HG03095 (cell line): ENCODE measurements at regions not wholly inside any gene's neighbourhood (a gene's known extent, or its start where the extent isn't known, plus 50 kb on each side); places are given as distances from the start of the nearest gene placed in this dataset.

ENCODE experiments used
- ATAC-seq: cut with Tn5 transposase; IDR thresholded peaks from one replicate; pipeline ENCODE4 v1.9.1; 2021; ENCODE audit warnings: moderate library complexity; ENCODE audit not compliant: unreplicated experiment

GRCh38 chr22:19621373-19622060 lies 92.8 kb upstream of the SEPTIN5 start:
- ATAC-seq, result no peak

DNA sequence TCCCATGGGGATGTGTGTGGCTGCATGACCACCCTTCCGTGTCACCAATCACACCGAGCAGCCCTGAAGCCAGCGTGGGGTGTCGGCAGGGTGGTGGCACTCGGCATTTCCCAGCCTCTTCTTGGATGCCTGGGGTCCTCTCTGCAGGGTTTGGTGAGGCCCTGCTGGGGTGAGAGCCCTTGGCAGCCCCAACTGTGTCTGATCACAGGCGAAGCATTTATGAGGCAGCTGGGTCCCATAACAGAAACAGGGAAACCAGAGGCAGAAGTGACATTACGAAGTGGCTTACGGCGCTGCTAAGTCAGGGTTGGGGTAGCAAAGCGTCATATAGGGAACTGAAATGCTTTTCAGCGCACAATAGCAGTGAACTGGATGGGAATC lies 92.3 kb upstream of the SEPTIN5 start:
- ATAC-seq, result no peak

DNA sequence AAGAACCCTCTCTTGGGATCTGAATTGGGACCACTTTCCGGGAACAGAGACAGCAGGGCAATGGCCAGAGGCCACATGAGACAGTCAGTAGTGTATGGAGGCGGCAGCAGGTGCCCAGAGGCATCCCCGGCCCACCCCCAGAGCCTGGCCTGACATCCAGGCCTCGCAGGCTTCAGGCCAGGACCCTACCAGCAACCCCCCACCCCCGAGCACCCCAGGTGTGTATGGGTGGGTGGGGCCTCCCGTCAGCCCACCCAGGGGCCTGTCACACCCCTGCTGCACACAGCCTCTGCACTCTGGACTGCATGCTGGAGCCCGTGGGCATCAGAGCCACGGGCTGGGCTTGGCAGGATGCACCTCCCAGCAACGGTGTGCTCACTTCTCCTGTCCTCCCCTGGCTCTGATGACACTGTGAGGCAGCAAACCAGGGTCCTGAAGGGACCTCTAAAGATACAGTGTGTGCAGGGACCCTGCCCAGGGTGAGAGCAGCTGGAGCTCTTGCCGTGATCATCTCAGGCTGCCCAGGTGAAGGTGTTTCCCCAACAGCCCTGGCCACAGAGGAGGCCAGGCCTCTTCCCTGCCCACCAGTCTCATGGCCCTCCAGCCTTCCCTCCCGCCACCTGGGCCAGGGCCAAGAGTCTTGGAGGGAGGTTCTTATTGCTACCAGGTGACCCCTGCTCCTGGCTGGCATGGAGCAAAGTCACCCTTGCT lies 88.8 kb upstream of the SEPTIN5 start:
- no peak for ATAC-seq

DNA sequence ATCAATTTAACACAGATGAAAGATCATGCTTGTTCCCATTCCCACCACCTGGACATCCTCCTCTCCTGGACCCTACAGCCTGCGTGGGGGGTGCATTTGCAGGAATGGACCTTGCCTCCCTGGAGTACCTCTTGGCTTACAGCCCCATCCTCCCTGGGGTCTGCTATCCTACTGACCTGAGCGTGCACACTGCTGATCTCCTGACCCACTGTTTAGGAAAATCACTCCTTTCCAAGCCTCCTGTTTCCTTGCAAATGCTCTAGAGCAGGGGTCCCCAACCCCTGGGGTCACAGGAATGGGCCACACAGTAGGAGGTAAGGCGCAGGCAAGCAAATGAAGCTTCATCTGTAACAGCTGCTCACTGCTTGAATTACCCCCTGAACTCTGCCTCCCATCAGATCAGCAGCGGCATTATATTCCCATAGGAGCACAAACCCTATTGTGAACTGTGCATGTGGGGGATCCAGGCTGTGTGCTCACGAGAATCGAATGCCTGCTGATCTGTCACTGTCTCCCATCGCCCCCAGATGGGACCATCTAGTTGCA lies 88.2 kb upstream of the SEPTIN5 start:
- ATAC-seq, result no peak

- no peak for ATAC-seq
Observed at GRCh38 chr22:19626666-19627065, 87.6 kb upstream of the SEPTIN5 start.

GRCh38 chr22:19628038-19628776 lies 86.1 kb upstream of the SEPTIN5 start:
- ATAC-seq, result no peak

GRCh38 chr22:19629331-19629719 lies 85.0 kb upstream of the SEPTIN5 start:
- ATAC-seq, result no peak

GRCh38 chr22:19629720-19630419 lies 84.4 kb upstream of the SEPTIN5 start:
- ATAC-seq, result no peak

DNA sequence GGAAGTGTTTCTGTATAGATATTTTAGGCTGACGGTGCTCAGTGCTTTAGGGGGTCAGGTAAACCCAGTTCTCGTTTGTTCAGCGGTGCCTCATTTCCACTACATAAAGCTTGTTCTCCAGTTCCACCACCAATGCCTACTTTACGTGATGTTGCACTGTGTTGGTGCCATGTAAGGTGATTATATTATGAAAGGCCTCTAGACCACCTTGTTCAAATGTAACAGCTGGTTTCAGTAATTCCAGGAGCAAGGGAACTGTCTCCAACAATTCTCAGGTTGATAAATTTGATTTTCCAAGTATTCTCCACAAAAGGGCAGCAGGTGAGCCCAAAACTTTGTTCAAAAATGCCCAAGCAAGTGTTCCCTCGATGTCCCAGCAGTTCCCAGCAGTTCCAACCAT lies 83.7 kb upstream of the SEPTIN5 start:
- ATAC-seq, result no peak

GRCh38 chr22:19631899-19632667 lies 82.2 kb upstream of the SEPTIN5 start:
- ATAC-seq, result no peak

GRCh38 chr22:19632668-19633148 lies 81.6 kb upstream of the SEPTIN5 start:
- no peak for ATAC-seq

GRCh38 chr22:19634226-19634975 lies 79.9 kb upstream of the SEPTIN5 start:
- ATAC-seq, result no peak

- no peak for ATAC-seq
Observed at GRCh38 chr22:19635644-19636043, 78.7 kb upstream of the SEPTIN5 start.

DNA sequence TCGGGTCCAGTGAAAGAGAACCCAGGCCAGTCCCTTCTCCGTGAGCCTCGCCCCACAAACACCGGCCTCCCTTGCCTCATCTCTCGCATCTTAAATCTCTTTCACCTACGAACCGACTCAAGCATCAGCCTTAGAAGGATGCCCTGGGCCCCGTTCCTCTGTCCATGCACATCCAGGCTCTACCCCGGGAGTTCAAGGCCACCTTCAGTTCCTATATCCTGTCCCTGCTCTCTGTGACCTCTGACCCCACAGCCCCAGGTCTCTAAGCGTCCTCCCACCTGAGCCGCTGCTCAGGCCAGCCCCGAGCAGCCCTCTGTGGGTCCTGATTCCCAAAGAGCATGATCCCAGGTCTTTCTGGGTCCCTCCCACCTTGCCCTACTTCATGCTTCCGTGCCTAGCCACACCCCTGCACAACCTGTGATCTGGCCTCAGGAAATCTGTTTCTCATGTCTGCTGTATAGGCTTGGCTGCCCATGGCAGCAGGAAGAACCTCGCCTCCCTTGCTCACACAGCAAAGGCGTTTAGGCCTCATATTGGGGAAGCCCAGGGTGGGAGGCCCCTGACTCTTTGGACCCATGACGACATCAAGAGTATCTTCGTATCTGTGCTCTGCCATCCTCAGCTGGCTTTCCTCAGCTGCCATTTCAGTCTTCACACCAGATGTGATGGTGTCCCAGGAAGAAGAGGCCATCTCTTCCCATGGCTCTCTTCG lies 77.5 kb upstream of the SEPTIN5 start:
- no peak for ATAC-seq

DNA sequence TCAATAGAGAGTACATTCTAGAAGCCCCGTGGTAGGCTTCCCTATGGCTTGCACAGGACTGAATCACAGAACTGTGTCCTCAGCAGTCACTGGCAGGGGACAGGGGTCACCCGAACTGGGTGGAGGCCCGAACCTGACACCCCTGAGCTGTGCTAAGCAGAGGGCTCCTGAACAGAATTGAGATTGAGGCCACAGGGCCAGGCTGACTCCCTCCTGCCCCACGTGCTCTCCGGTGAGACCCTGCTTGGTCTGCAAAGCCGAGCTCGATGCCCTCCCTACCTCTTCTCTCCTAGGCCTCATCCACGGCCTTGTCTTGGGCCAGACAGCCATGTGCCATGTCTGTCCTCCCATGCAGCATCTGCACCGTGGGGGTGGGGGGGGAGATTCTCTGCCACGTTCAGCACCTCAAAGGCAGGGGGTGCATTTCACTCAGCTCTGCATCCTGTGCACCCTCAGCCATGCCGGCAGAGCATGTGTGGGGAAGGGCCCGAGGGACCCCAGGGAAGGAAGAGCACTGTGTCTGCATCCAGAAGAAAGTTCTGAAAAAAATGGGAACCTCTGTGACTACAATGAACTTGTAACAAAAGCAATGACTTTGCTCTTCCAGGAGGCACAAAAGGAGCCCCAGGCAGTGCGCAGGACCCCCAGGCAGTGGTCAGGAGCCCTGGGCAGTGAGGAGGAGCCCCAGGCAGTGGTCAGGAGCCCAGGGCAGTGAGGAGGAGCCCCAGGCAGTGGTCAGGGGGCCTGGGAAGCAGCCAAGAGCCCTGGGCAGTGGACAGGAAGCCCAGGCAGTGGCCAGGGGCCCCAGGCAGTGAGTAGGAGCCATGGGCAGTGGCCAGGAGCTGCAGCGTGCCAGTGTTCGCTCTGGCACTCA lies 76.7 kb upstream of the SEPTIN5 start:
- no peak for ATAC-seq

GRCh38 chr22:19638282-19639015 lies 75.9 kb upstream of the SEPTIN5 start:
- no peak for ATAC-seq

- no peak for ATAC-seq
Observed at GRCh38 chr22:19639610-19640135, 74.6 kb upstream of the SEPTIN5 start.
